ENCODE measurements at regions not wholly inside any gene's neighbourhood (a gene's known extent, or its start where the extent isn't known, plus 50 kb on each side); places are given as distances from the start of the nearest gene placed in this dataset.
"Not testable (repeated sequence)": the region's sequence is repeated elsewhere in the genome, so short reads cannot be mapped to it uniquely, and the experiment has no call there.

DNA sequence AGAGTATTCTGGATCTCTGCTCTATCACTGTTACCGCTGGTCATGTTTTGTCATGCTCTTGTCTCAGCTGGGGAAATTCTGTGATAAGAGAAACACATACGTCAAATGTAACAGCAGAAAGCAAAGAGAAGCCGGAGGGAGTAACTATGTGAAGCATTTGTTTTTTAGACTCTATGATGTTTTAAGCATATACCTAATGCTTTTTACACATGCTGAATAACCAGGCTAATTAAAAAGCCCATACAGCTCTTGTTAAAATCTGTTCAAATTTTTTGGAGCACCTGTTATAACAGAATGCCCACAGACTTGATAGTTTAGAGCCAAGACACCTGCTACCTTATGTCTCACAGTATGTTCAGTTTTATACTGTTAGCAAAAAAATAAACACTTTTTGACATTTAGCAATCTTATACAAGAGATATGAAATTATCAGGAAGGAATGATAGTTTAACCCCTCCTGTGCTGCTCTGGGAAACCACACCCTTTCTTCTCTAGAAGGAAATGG, 92.3 kb upstream of the TANK start:
- Histone ChIP-seq H3K79me2 (ENCODE audit: insufficient read depth, low read length) (no peaks in the 10 kb centered on the region), H3K27ac (ENCODE audit: low read depth, low read length, poor library complexity, severe bottlenecking) (no peak overlapping the region), H3K27me3 (ENCODE audit: insufficient read depth, low read length) (no peaks in the 10 kb centered on the region; the same call in 1 of the 2 replicates), H3K4me2 (ENCODE audit: low read length) (no peak overlapping the region), H3K9ac (ENCODE audit: low read length) (no peak overlapping the region), H2AFZ (ENCODE audit: low read length) (no peak overlapping the region), H3K36me3 (ENCODE audit: insufficient read depth, low read length) (no peaks in the 10 kb centered on the region), H4K20me1 (ENCODE audit: insufficient read depth, low read length) (no peaks in the 10 kb centered on the region), H3K4me3 (ENCODE audit: low read depth, low read length, poor library complexity, severe bottlenecking) (no peak overlapping the region), H3K9me3 (ENCODE audit: low read length) (no peaks in the 10 kb centered on the region), H3K9me2 (ENCODE audit: low read depth, low read length) (no peaks in the 10 kb centered on the region), H3F3A (ENCODE audit: insufficient read depth, low read length) (no peaks in the 10 kb centered on the region), H3K4me1 (ENCODE audit: insufficient read depth, low read length, severe bottlenecking) (no peaks in the 10 kb centered on the region)
- TF ChIP-seq CTCF (IDR thresholded peaks at IDR 0.05; ENCODE audit: low read length) (no peak), EZH2 (IDR thresholded peaks at IDR 0.05; ENCODE audit: borderline replicate concordance, low read length) (no peak)

GRCh38 chr2:161068670-161069069, 91.6 kb upstream of the TANK start:
- Histone ChIP-seq H3K4me3 (ENCODE audit: low read depth, low read length, poor library complexity, severe bottlenecking) (no peak overlapping the region), H4K20me1 (ENCODE audit: insufficient read depth, low read length) (no peaks in the 10 kb centered on the region), H3F3A (ENCODE audit: insufficient read depth, low read length) (no peaks in the 10 kb centered on the region), H2AFZ (ENCODE audit: low read length) (no peak overlapping the region), H3K27ac (ENCODE audit: low read depth, low read length, poor library complexity, severe bottlenecking) (no peak overlapping the region), H3K4me2 (ENCODE audit: low read length) (no peak overlapping the region), H3K9ac (ENCODE audit: low read length) (no peak overlapping the region), H3K79me2 (ENCODE audit: insufficient read depth, low read length) (no peaks in the 10 kb centered on the region), H3K27me3 (ENCODE audit: insufficient read depth, low read length) (no peaks in the 10 kb centered on the region; the same call in 1 of the 2 replicates), H3K4me1 (ENCODE audit: insufficient read depth, low read length, severe bottlenecking) (no peaks in the 10 kb centered on the region), H3K9me3 (ENCODE audit: low read length) (no peaks in the 10 kb centered on the region), H3K36me3 (ENCODE audit: insufficient read depth, low read length) (no peaks in the 10 kb centered on the region), H3K9me2 (ENCODE audit: low read depth, low read length) (no peaks in the 10 kb centered on the region)
- TF ChIP-seq CTCF (IDR thresholded peaks at IDR 0.05; ENCODE audit: low read length) (no peak), EZH2 (IDR thresholded peaks at IDR 0.05; ENCODE audit: borderline replicate concordance, low read length) (no peak)

- no peak overlapping the region for H3K4me2 ChIP-seq (ENCODE audit: low read length)
- H3K9me2 ChIP-seq (ENCODE audit: low read depth, low read length): no peaks in the 10 kb centered on the region
These were observed 89.3 kb upstream of the TANK start for GRCh38 chr2:161070693-161071479.

GRCh38 chr2:161072436-161072835, 87.8 kb upstream of the TANK start:
- not testable (repeated sequence) for H3K36me3 ChIP-seq (ENCODE audit: insufficient read depth, low read length); H3K27me3 ChIP-seq (ENCODE audit: insufficient read depth, low read length); H4K20me1 ChIP-seq (ENCODE audit: insufficient read depth, low read length); H3K4me3 ChIP-seq (ENCODE audit: low read depth, low read length, poor library complexity, severe bottlenecking); H3K27ac ChIP-seq (ENCODE audit: low read depth, low read length, poor library complexity, severe bottlenecking); H3K9me3 ChIP-seq (ENCODE audit: low read length); H3F3A ChIP-seq (ENCODE audit: insufficient read depth, low read length); H3K9me2 ChIP-seq (ENCODE audit: low read depth, low read length); H2AFZ ChIP-seq (ENCODE audit: low read length); H3K4me2 ChIP-seq (ENCODE audit: low read length); H3K4me1 ChIP-seq (ENCODE audit: insufficient read depth, low read length, severe bottlenecking); H3K9ac ChIP-seq (ENCODE audit: low read length); H3K79me2 ChIP-seq (ENCODE audit: insufficient read depth, low read length)

More at GRCh38 chr2:161070693-161071479, 89.3 kb upstream of the TANK start:
- Histone ChIP-seq H3K27me3 (ENCODE audit: insufficient read depth, low read length) (no peaks in the 10 kb centered on the region; the same call in 1 of the 2 replicates), H3K36me3 (ENCODE audit: insufficient read depth, low read length) (no peaks in the 10 kb centered on the region), H3K9me3 (ENCODE audit: low read length) (no peaks in the 10 kb centered on the region), H4K20me1 (ENCODE audit: insufficient read depth, low read length) (no peaks in the 10 kb centered on the region), H3K27ac (ENCODE audit: low read depth, low read length, poor library complexity, severe bottlenecking) (no peak overlapping the region), H3K4me1 (ENCODE audit: insufficient read depth, low read length, severe bottlenecking) (no peaks in the 10 kb centered on the region), H3K79me2 (ENCODE audit: insufficient read depth, low read length) (no peaks in the 10 kb centered on the region), H2AFZ (ENCODE audit: low read length) (no peak overlapping the region), H3K4me3 (ENCODE audit: low read depth, low read length, poor library complexity, severe bottlenecking) (no peak overlapping the region), H3F3A (ENCODE audit: insufficient read depth, low read length) (no peaks in the 10 kb centered on the region), H3K9ac (ENCODE audit: low read length) (no peak overlapping the region)
- TF ChIP-seq CTCF (IDR thresholded peaks at IDR 0.05; ENCODE audit: low read length) (no peak), EZH2 (IDR thresholded peaks at IDR 0.05; ENCODE audit: borderline replicate concordance, low read length) (no peak)
